Endothelial cell of hepatic sinusoid (primary cell): ENCODE measurements at regions not wholly inside any gene's neighbourhood (a gene's known extent, or its start where the extent isn't known, plus 50 kb on each side); places are given as distances from the start of the nearest gene placed in this dataset.
"Not testable (repeated sequence)": the region's sequence is repeated elsewhere in the genome, so short reads cannot be mapped to it uniquely, and the experiment has no call there.

Experiments used
- in situ Hi-C: cut with HindIII; loops from 2 replicates; pipeline ENCODE4 v1.10.0; 2017; ENCODE audit warnings: low sequenced_read_pairs

GRCh38 chr17:6893382-6894205, 62.1 kb upstream of the TEKT1 start:
- in situ Hi-C loops = no loop called here

DNA sequence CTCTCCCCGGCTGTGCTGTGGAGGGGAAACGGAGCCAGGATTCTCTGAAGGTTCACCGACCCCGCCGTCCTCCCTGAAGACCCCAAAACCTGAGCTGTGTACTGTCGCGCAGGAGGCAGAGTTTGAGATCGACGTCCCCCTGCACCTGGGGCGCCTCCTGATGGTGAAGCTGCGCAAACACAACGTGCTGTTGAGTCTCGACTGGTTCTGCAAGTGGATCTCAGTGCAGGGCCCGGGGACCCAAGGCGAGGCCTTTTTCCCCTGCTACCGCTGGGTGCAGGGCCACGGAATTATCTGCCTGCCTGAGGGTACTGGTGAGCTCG, 62.6 kb upstream of the TEKT1 start:
- in situ Hi-C loops = no loop called here

GRCh38 chr17:6901086-6901485, 69.6 kb upstream of the TEKT1 start:
- in situ Hi-C loops = no loop called here

GRCh38 chr17:6903326-6903900, 71.9 kb upstream of the TEKT1 start:
- in situ Hi-C loops = no loop called here

- in situ Hi-C loops = no loop called here
These were observed 77.3 kb upstream of the TEKT1 start for GRCh38 chr17:6908807-6909206.

DNA sequence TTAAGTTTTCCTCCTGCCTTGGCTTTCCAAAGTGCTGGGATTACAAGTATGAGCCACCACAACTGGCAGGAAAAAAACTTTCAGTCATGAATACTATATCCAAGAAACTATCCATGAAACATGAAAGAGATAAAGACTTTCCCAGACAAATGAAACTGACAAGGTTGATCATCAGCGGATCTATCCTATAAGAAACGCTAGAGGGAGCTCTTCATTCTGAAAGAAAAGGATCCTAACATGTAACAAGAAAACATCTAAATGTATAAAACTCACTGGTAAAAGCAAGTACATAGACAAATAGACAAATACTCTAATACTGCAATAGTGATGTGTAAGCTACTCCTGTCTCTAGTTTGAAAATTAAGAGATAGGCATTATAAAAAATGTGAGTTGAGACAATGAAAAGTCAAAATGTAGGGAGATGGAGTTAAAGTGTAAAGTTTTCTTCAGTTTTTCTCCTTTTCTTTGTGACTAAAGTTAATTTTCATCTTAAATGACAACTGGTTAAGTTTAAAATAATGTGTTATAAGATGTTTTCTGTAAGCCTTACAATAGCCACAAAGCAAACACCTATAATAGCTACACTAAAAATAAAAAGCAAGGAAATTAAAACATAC, 79.6 kb upstream of the TEKT1 start:
- in situ Hi-C loops = loop anchor here (5.0 to 10.0 kb wide), 2 partner anchors 126 to 224 kb away; partner anchors contain the start of gene SLC16A13

DNA sequence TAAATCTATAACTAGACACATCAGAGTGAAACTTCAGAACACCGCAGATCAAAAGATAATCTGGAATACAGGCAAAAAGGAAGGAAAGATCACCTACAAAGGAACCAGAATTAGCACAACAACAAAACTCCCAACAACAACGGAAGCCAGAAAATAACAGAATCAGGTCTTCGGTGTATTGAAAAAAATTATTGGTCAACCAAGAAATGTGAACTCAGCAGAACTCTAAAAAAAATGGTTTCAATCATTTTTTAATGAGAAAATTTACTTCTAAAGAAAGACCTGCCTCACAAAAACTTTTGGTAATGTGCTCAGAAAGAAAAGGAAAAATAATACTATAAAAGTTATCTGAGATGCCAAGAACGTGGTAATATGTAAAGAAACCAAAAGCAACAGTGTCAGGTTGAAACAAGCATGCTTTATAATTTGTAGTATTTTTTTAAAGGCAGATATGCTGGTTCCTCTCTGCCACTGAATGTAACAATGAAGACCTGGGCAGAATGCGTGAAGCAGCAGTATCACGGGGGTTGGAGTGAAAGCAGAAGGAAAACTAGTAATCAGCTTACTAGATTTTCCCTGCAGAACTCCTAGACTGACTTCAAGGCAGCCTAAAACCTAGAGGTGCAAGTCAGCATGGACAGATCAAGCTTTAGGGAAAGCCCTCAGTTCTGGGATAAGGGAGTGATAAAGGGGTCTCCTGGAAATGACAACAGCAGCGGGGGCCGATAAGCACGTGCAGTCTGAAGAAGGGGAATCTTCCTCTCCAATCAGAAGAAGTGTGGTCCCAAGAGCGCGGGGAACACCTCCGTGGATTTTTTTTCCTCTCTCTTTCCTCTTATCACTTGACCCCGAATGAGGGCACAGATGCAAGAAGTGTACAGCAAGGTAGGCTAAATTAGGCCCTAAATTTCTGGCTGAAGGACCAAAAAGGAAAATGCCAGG, 80.9 kb upstream of the TEKT1 start:
- in situ Hi-C loops = loop anchor here (5.0 to 10.0 kb wide), 2 partner anchors 125 to 222 kb away; partner anchors contain the start of gene SLC16A13

DNA sequence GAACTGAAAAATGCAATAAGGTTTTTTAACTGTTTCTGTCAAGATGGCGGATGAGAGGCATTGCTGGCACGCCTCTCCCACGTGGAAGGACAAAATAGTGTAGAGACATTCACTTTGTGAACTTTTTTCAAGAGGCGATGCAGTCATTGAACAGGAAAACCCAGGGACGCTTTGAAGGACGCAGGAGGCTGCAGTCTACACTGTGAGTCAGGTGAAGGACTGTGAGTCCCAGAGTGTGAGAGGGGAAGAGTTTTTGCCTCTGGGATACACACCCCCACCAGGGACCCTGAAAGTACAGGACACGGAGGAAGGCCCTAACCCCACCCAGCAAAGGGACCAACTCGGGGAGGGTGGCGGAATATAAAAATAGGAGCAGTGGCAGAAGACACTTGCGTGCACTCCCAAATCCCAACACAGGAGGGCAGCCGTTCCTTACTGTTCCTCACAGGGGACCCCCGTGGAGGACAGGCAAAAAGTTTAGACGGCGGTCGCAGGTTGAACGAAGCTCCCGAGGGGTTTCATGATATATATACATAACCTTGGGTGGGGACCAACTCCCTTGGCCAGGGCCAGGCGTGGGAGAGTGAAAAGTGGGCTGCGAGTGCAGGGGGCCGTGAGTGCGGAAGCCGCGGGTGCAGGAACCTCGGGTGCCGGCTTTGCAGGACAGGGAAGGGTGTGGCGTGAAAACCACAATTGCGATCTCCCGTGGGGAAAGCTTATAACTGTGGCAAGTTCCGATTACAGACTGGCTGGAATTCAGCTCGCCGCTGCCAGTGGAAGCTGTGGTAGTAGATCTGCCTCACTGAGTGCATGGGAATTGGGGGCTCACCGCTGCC, 82.0 kb upstream of the ALOX12 start:
- in situ Hi-C loops = loop anchor here (5.0 to 10.0 kb wide), 2 partner anchors 123 to 221 kb away; partner anchors contain the start of gene SLC16A13

- in situ Hi-C loops = loop anchor here (5.0 to 10.0 kb wide), 2 partner anchors 123 to 220 kb away; partner anchors contain the start of gene SLC16A13
These were observed 81.1 kb upstream of the ALOX12 start for GRCh38 chr17:6914711-6915110.

GRCh38 chr17:6915620-6916019, 80.2 kb upstream of the ALOX12 start:
- in situ Hi-C loops = loop anchor here (10.0 kb wide), 1 partner anchor 219 kb away; no protein-coding TSS in a partner anchor

DNA sequence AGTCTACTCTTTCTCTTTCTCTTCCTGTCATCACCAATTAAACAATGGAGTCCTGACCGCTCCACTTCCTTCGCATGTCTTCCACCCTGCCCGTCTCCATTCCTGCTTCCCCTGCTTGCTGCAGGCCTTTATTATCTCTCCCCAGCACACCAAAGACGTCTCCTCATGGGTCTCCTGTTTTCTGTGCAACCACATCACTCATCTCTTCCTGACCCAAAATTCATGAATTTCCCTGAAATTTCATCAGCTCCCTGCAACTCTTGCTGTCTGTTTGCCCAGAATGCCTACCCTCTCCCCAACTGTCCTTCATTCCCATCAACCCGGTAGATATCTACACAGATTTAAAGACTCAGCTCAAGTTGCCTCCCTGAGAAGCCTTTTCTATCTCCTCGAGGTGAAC, 76.7 kb upstream of the ALOX12 start:
- in situ Hi-C loops = loop anchor here (10.0 kb wide), 1 partner anchor 216 kb away; no protein-coding TSS in a partner anchor

GRCh38 chr17:6923385-6923784, 72.5 kb upstream of the ALOX12 start:
- in situ Hi-C loops = no loop called here

GRCh38 chr17:6924208-6924607, 71.6 kb upstream of the ALOX12 start:
- in situ Hi-C loops = no loop called here

DNA sequence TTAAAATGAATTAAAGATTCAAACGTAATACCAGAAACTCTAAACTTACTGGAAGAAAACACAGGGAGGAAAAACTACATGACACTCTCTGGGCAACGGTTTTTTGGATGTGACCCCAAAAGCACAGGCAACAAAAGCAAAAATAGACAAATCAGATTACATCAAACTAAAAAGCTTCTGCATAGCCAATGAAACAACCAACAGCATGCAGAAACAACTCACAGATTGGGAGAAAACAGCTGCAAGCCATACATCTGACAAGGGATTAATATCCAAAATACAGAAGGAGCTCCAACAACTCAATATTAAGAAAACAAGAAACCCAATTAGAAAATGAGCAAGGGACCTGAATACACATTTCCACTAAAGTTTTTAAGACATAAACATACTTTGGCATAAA, 69.2 kb upstream of the ALOX12 start:
- in situ Hi-C loops = no loop called here

DNA sequence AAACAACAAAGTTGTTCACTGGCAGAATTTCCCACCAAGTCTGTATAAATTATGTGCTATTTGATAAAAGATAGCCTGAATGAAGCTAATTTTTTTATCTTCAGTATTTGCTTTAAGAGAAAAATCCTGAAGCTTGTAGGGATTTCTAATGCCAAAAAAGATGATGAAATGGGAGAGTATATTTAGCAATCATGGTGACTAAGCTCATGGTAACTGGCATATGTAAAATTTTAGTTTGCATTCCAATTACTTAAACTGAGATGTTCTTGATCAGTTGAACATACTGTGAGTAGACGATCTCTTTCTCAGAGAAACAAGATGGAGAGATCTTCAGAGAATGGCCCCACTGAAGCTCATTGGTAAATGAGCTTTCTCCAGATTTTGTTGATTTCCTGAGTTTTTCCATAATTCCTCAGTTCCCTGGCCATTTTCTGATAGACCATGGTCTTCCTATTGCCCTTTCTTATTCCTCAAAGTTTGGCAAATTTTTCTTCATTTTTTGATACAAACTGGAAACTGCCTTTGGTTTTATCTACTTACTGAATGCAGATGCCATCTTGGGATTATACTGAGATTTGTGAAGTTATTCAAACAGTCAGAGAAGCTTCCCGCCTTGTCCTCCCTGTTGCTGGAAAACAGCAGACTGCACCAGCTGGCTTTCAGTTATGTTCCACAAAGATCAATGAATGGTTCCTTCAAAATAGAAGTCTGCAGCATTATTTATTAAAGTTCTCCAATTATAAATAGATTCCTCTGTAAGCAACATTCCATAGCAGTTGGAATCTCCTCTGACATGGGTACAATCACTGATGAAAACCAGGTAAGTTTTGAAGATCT, 68.3 kb upstream of the ALOX12 start:
- in situ Hi-C loops = no loop called here

DNA sequence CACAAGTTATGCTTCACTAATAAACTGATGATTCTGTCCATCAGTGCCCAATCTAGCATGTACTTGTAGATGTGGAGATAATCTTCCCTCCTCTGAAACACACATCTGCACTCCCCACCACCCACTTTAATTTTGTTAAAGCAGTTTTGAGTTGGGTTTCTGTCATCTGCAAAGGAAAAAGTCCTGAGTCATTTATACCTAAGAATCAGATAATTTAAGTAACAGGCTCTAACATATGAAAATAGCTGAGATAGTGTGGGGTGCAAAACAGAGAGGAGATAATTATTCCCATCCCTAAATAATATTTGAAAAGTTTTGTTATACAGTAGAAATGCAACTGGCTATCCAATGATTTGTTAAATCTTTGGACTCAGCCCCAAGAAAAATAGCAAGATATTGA, 67.7 kb upstream of the ALOX12 start:
- in situ Hi-C loops = no loop called here

DNA sequence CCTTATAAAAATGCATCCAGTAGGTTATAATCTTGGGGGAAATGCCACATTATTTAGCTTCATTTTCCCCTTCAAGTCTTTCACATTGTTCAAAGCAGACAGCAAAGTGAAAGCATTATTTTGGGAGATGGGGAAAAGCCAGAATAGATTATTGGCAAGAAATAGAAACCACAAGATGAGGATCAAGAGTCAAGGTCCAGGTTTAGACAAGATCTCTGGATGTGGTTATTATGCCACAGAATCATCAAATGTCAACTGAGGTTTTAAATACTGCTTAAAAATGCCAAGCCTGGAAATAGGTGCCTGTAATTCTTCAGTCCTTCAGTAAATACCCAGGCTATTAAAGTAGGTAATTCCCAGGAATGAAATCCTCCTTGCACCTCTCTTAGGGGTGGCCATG, 65.1 kb upstream of the ALOX12 start:
- in situ Hi-C loops = no loop called here

GRCh38 chr17:6934544-6934943, 61.3 kb upstream of the ALOX12 start:
- in situ Hi-C loops = not testable (repeated sequence)
